Urothelium cell line (cell line): ENCODE measurements at regions not wholly inside any gene's neighbourhood (a gene's known extent, or its start where the extent isn't known, plus 50 kb on each side); places are given as distances from the start of the nearest gene placed in this dataset.

Experiments
- DNase-seq: peaks from one replicate; pipeline ENCODE4 v3.0.0; 2011; ENCODE audit warnings: low spot score, mixed read lengths
- FAIRE-seq: peaks from 2 replicates; lab custom pipeline; 2011; peaks lifted over from hg19 to GRCh38; lab: Jason Lieb, UNC

DNA sequence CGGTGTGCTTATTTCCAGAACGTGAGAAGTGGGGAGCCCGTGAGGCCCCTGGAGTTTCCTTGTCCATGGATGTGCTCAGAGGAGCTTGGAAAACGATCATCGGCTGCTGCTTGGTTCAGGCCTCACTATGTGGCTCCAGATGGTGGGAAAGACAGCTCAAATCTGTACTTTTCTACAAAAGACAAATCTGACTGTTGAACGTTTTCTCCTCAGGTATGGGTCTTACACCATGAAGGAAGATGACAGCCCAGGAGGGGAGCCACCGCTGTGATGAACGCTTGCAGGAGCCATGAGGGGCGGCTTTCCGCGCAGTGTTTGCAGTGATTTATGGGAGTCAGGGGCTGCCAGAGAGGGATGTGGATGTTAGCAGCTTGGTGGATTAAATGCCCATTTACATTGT, 109.4 kb upstream of the E2F8 start:
- DNase-seq (no peak), FAIRE-seq (no peak)

DNA sequence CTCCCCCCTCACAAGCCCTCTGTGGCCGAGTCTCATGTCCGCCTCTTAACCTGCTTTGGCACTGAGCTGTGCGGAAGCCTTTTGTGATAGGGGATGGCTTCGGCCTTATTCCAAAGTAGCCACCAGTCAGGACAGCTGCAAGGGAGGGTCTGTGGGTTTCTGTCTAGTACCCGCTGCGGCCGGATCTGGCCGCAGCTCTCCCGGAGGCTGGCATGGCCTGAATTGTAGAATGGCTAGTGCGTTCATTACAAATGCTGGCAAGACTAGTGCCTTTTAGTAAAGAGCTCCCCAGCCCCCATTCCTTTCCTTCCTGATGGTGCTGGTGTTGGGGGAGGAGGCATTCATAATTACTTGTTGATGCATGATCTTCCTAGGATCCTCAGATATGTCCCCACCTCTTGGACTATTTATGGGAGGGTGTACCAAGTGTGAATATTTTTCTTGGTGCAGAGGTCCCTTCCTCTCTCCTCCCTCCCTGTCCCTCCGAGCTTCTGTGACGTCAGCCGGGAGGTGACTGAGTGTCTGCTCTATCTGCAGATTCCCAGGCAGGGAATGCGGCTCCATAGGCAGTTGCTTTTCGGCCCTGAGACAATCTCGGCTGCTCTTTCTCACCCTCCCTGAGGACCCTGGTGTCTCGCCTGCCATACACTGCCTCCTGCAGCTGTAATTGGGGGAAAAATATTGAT, 108.7 kb upstream of the E2F8 start:
- DNase-seq (no peak), FAIRE-seq (no peak)

DNA sequence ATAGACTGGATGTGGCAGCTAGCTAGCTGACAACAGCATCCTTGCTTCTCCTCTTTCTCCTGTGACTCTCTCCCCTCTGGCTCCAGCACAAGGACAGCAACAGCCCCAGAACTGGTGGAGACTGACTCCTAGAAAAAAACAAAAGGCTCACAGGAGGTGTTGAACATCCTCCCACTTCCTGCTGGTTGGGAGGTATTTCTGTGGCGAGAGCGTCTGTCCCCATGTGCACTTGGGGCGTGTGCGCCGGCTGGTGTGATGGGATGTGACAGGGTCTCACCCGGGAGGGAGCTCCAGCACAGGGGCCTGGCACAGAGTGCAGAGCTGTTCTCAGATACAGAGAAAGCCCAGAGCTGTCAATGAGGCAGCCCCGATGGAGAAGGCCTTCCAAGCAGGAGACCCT, 107.2 kb upstream of the E2F8 start:
- FAIRE-seq (no peak), DNase-seq (no peak)

DNA sequence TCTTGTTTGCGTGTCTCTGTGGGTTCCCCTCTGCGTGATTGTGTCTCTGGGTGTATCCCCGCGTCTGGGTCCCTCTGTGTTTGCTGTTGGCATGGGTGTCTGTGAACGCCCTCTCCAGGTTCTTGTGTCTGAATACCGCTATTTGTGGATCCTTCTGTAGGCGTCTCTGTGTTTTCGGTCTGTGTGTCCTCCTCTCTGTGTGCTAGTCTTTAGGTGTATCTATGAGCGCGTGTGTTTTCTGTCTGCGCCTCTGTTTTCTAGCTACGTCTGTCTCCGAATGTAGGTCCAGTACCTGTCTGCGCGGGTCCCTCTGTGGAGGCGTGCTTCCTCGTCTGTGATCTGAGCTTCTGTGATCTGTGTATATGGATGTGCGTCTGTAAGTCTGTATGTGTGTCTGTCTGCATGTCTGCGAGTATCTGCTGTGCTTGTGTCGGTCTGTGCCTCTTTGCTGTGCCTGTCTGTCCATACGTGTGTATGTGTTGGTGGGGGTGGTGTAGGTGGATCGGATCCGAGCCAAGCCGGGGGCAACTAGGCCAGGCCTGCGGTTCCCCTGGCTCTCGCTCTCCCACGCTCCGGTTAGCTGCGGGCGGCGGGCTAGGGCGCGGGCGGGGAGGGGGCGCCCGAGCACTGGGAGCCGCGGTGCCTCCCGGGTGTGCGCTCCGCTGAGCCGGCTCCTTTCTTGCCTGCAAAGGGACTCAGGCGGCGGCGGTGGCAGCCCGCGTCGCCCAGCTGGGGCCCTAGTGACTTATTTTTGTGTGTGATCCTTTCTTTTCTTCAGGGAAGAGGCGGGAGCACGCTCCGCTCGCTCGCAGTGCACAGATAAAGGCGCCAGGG, 105.3 kb upstream of the E2F8 start:
- FAIRE-seq: no peak
- DNase-seq: no peak

DNA sequence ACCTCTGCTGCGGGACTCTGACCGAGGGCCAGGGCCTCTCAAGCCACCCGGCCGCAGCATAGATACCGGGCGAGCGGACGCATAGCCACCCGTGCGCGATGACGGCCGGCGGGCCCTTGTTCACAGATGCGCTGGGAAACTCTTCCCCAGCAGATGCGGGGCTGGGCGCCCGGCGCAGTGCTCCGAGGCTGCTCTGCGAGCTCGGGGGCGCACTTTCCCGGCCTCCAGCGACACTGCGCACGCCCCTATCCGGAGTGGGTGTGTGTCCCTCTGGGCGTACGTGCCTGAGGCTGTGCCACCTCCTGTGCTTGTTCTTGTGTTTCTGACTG, 104.7 kb upstream of the E2F8 start:
- no peak for DNase-seq

DNA sequence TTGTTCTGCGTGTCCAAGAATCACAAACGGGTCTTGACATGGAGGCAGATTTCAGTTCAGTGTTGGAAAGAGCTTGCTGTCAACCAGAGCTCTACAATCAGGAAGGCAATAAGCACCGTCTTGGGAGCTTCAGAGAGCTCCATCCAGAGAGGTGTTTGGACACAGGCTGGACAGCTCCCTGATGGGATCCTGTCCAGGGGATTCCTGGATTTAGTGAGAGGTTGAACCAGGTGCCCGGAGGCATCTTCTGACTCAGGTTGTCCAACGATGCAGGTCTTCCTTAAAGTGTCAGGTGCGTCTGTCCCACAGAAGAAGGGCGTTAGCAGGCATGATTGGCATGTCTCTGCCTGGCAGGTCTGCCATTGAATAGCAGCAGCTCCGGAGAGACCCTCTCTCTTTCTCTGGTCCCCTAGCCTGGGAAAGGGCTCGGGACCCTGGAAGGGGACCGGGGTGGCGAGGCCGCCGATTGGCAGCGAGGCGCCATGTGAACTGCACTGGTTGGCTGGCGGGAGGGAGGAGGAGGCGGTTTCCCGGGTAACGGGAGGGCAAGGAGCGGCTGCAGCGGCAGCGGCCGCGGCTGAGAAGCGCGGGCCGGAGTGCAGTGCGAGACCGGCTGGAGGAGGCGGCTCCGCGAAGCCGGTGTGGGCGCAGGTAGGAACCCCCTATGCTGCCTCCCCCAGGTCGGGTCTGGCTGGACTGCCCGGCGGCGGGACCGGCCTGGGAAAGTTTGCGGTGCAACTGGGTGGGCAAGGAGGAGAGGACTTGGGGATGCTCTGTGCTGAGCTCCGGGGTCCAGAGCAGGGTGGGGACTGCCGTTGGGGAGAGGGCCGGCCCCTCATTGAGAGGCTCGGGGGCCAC, 104.1 kb upstream of the E2F8 start:
- DNase-seq: no peak
- FAIRE-seq: no peak

More for the DNA sequence above, 104.7 kb upstream of the E2F8 start:
- no peak for FAIRE-seq

DNA sequence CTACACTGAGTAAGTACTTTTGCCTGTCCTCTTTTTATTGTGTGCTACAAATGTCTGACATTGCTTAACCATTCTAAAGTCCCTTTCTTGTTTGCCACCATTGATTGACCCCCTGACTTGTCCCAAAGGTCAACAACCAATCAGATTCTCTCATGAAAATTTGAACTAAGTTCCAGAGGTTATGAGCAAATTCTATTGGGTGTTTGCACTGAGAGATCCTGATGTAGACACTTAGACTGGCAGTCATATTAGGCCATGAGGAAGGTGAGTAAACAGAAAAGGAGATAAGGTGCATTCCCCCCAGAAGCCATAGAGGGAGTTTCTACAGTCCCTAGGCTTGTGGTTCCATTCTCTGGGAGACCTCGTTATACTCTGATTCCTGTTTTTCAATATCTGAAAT, 101.3 kb upstream of the E2F8 start:
- DNase-seq: no peak
- FAIRE-seq: no peak

DNA sequence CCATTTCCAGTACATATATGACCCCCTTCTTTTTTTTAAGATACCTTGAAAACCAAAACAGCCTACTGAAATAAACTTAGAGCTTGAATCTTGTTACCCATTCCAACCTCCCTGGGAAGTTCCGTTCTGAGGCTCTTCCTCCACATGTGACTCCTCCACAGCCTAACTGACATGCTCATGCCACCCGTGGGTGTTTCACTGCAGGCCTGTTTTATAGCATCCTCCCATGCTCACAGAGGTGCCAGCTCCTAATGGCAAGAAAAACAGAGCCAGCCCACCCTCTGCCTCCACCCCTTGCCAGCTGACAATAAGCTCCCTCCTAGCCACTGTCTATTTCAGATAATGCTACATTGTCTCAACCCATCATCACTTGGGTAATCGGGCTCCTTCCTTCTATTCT, 97.6 kb upstream of the E2F8 start:
- no peak for FAIRE-seq

DNA sequence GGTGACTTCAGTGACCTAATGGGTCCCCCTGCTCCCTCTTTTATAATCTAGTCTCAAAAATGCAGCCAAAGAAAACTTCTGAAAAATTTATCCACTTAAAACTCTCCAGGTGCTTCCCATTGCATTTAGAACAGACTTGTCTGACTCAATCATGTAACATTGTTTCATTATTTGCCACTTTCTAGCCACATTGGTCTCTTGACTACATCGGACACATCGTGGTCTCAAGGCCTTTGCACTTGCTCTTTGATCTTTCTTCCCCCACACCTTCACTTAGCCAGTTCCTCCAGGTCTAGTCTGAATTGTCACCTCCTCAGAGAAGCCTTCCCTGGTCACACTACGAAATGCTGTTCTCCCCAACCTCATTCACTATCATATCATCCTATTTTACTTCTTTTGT, 97.0 kb upstream of the E2F8 start:
- no peak for DNase-seq
- FAIRE-seq: no peak

More for the DNA sequence above, 97.6 kb upstream of the E2F8 start:
- DNase-seq: no peak

DNA sequence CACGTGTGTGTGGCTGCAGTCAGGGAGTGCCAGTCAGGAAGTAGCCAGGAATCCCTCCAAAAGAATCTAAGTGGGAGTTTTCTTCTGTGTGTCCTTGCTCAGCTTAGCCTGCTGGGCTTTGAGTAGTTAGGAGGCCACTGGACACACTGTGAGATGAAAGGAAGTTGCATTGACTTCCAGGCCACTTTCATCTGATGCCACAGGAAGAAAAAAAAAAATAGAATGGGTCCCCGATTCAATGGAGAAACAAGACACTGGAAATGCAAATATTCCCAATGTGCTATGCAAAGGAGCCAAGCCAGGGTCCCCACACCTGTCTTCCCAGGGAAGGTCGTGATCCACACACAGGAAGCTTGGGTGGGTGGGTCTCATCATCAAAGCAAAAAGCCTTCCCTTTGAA, 95.6 kb upstream of the E2F8 start:
- no peak for DNase-seq
- FAIRE-seq: no peak

DNA sequence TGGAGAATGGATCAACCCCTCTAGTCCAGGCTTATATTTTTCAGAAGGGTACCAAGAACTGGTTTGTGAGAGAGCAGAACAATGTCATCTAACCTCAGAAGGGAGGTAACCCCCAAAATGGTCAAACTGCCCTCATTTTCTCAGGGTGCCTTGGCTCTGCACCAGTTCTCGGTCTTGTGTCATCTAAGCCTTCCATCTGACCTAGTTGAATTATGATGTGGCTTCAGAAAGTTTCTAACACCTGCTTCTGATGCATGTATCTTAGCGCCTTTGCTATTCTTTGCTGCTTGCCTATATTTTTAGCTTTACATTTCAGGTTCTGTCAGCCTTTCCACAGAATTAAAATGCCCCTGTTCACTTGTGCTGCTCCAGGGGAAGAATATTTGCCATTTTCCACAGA, 91.7 kb upstream of the E2F8 start:
- FAIRE-seq (no peak), DNase-seq (no peak)

DNA sequence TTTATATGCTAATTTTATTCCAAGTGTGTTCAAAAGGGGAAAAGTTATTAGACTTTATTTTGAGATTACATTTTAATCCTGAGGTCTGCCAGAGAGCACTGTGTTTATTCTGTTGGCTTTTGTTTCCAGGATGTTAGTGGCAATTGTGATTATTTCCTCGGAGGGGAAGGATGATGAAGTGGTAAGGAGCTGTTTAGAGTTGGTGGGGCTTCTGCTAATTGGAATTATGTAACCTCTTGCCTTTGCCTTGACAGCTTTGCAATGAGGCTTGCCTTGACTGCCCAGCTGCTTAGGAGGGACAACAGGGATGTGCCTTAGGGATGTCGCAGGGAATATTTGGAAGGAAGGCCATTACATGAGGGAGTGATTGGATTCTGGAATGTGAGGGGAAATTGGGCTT, 89.7 kb upstream of the E2F8 start:
- FAIRE-seq (no peak), DNase-seq (no peak)

DNA sequence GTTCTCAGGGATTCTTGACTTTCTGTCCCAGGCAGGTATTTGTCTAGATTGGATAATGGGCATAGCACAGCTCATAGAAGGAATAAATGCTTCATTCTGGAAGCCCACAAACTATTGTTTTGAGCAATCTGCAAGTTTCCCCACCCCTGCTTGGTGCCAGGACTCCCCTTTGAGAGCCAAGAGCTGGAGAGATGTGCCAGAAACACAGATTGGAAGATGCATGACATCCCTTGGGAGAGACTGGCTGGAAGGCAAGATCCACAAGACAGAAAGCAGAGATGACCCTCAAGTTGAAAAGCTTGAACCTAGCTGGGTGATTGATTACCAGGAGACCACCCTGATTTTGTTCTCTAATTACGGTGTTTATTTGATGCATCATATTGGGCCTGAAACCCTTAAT, 89.2 kb upstream of the E2F8 start:
- FAIRE-seq (no peak), DNase-seq (no peak)

DNA sequence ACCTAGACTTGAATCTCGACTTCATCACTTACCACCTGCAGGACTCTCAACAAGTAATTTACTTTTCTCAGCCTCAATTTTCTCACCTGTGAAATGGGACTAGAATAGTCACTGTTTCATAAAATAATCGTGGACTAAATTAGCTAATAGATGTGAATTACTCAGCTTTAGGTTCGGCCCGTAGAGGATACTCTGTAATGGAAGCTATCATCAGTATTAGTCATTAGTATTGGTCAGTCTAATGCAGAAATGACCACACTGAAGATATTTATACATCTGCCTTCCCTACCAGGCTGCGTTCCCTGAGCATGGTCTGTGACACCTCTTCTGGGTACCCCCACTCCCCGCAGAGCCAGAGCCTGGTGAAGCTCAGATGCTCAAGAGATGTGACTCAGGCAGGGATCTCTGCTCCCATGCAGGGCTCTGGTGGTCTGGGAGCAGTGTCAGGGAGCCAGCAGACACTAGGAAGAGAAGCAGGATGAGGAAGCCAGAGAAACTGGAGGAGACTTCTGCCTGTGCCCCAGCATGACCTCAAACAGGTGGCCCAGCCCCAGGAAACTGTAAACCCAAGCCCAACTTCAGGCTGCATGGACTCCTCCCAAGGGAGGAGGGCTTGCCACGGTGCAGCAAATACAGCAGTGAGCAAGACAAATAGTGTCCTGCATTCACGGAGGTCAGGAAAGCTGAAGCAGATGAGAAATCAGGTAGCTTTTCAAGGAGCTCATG, 88.0 kb upstream of the E2F8 start:
- DNase-seq (no peak), FAIRE-seq (no peak)

DNA sequence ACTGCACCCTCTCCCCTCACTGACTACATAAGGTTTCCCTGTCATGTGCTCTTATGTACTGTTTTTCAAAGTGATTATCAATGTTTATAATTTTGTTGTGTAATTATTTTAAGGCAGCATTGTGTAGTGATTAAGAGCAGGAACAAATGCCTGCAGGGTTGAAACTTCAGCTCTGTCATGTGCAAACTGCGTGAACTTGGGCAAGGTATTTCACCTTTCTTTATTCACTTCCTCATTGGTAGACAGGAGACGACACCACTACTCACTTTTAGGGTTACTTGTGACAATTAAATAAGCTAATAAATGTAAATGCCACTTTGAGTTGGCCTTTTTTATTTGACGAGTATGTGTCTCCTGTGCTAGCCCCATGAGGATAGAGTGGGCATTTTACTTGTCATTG, 86.5 kb upstream of the E2F8 start:
- no peak for FAIRE-seq

DNA sequence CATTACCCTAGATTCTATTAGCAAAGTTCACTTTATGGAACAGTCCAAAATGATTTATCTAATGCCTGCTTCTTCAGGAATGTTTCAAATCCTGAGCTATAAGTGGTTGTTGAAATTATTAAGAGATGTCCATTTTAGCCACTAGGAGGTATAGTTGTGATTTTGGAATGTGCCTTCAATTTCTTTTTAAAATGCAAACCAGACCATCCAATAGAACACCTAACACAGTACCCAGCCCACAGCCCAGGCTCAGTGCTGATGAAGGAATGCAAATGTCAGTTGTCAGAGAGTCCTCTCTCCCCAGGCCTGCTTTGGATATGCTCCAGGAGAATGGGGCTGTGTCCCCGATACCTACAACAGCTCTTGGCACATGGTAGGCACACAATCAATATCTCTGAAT, 85.8 kb upstream of the E2F8 start:
- FAIRE-seq (no peak), DNase-seq (no peak)

More for the DNA sequence above, 86.5 kb upstream of the E2F8 start:
- no peak for DNase-seq

DNA sequence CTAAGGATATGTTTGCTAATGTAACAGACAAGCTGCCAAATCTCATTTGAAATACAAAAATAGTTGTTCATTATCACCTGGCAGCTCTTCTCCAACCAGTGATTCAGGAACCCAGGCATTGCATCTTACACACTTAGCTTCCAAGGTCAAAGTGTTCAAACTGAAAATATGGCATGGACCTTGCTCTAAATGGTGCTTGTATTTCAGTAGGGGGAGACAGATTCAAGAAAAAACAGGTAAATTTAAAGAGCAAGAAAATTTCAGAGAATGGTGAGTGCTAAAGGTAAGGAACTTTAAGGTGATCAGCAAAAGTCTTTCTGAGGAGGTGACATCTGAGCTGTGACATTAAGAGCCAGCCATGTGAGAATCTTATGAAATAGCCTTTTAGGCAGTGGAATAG, 82.8 kb upstream of the E2F8 start:
- DNase-seq: no peak
- no peak for FAIRE-seq

DNA sequence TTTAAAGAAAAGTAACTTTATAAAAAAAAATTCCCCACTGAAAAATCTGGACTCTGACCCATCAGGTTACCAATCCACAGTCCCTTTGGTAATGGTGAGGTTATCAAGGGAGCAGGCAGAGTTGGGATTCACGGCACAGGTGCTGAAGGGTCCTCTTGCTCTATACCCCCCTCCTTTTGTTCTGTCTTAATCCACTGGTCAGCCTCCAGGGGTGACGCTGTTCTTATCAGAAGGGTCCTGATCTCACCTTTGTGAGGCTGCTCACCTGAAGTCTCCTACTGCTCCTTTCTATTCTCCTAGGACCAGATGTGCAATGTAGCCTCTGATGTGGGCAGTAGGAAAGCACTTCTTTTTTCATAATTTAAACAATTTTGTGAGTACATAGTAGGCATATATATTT, 80.6 kb upstream of the E2F8 start:
- FAIRE-seq (no peak), DNase-seq (no peak)

DNA sequence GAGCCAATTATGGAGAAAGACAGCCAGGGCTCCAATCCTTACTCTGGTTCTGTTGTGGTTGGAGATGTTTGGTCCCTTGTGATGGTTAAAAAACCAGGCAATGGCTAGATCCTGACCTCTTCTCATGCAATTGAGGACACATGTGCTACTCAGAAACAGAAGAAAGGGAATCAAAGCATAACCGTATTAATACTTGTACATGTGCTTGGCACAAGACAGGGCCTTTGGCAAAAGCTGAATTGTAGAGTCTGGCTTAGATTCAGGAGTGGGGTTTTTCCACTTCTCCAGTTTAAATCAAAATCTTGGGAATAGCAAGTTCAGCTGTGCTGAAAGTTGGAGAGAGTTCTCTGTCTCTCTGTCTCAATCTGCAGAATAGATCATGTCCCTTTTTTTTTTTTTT, 80.1 kb upstream of the E2F8 start:
- FAIRE-seq (no peak), DNase-seq (no peak)

DNA sequence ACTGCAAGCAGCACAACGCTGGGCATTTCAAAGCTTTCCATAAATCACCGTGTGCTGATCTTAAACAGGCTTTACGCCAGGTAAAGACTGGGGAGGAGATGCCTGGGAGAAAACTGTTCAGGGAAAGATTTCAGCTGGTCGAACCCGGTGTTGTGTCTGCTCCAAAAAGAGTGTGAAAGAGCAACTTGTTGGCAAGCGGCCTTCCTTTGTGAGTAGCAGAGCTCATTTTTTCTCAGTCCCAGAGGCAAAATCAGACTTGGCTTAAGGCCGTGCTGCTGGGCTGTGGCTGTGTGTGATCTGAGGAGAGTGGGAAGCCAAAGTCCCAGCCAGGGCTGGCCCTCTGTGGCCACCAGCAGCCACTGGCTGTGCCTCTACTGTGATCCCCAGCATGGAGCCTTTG, 75.7 kb upstream of the E2F8 start:
- DNase-seq (no peak), FAIRE-seq (no peak)

DNA sequence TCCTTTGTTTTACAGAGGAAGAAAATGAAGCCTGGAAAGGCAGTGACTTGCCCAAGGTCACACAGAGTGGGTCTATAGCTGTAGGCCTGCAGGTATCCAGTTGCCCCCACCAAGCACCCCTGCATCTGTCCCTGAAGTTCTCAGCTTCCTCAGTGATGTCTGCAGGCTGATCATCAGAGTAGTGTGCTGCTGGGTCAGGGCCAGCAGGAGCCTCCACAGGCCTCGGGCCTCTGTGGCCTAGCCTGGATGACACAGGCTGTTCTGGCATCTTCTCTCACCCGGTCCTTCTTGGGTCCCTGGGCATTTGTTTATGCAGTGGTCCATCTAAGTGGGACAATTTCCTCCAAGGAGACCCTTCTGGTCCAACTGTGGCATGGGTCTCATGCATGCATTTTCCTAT, 74.8 kb upstream of the E2F8 start:
- FAIRE-seq (no peak), DNase-seq (no peak)
